GM21360 (cell line): ENCODE measurements at regions not wholly inside any gene's neighbourhood (a gene's known extent, or its start where the extent isn't known, plus 50 kb on each side); places are given as distances from the start of the nearest gene placed in this dataset.
"Not testable (repeated sequence)": the region's sequence is repeated elsewhere in the genome, so short reads cannot be mapped to it uniquely, and the experiment has no call there.

Source experiments
- ATAC-seq: cut with Tn5 transposase; IDR thresholded peaks from one replicate; pipeline ENCODE4 v1.9.1; 2021; ENCODE audit warnings: mild to moderate bottlenecking, moderate library complexity; ENCODE audit not compliant: unreplicated experiment

- no peak for ATAC-seq
Measured at GRCh38 chr4:174080361-174080760, 203.1 kb downstream of the FBXO8 start.

GRCh38 chr4:174071595-174071994, 211.9 kb downstream of the FBXO8 start:
- ATAC-seq: no peak

- no peak for ATAC-seq
Measured at GRCh38 chr4:174069848-174070330, 213.6 kb downstream of the FBXO8 start.

GRCh38 chr4:174066611-174067205, 216.8 kb downstream of the FBXO8 start:
- ATAC-seq: no peak

GRCh38 chr4:174062831-174063230, 220.6 kb downstream of the FBXO8 start:
- no peak for ATAC-seq

- no peak for ATAC-seq
Measured at GRCh38 chr4:174061026-174061425, 222.4 kb downstream of the FBXO8 start.

- no peak for ATAC-seq
Measured at GRCh38 chr4:174058846-174059245, 224.6 kb downstream of the FBXO8 start.

GRCh38 chr4:174056959-174057358, 226.5 kb downstream of the FBXO8 start:
- no peak for ATAC-seq

GRCh38 chr4:174055344-174055743, 228.1 kb downstream of the FBXO8 start:
- ATAC-seq: no peak

GRCh38 chr4:174053895-174054294, 229.6 kb downstream of the FBXO8 start:
- ATAC-seq: no peak

- no peak for ATAC-seq
Measured at GRCh38 chr4:174047363-174047762, 236.1 kb downstream of the FBXO8 start.

GRCh38 chr4:174045829-174046228, 237.6 kb downstream of the FBXO8 start:
- ATAC-seq: not testable (repeated sequence)

GRCh38 chr4:174045381-174045780, 238.1 kb downstream of the FBXO8 start:
- no peak for ATAC-seq

GRCh38 chr4:174041555-174042105, 241.8 kb downstream of the FBXO8 start:
- no peak for ATAC-seq

- no peak for ATAC-seq
Measured at GRCh38 chr4:174040287-174040686, 243.2 kb downstream of the FBXO8 start.

GRCh38 chr4:174038481-174038880, 245.0 kb downstream of the FBXO8 start:
- no peak for ATAC-seq

- ATAC-seq: no peak
Measured at GRCh38 chr4:174037631-174038030, 245.8 kb downstream of the FBXO8 start.

- ATAC-seq: no peak
Measured at GRCh38 chr4:174037049-174037448, 246.4 kb downstream of the FBXO8 start.

GRCh38 chr4:174036576-174036975, 246.9 kb downstream of the FBXO8 start:
- ATAC-seq: no peak

- ATAC-seq: no peak
Measured at GRCh38 chr4:174036111-174036510, 247.4 kb downstream of the FBXO8 start.

GRCh38 chr4:174023641-174024040, 259.8 kb downstream of the FBXO8 start:
- no peak for ATAC-seq

- no peak for ATAC-seq
Measured at GRCh38 chr4:174018236-174018635, 265.2 kb downstream of the FBXO8 start.

- no peak for ATAC-seq
Measured at GRCh38 chr4:174016251-174016650, 267.2 kb downstream of the FBXO8 start.
